GM19455 (cell line): ENCODE measurements at regions not wholly inside any gene's neighbourhood (a gene's known extent, or its start where the extent isn't known, plus 50 kb on each side); places are given as distances from the start of the nearest gene placed in this dataset.

Source experiments
- ATAC-seq: cut with Tn5 transposase; IDR thresholded peaks from one replicate; pipeline ENCODE4 v1.9.1; 2021; ENCODE audit not compliant: unreplicated experiment

DNA sequence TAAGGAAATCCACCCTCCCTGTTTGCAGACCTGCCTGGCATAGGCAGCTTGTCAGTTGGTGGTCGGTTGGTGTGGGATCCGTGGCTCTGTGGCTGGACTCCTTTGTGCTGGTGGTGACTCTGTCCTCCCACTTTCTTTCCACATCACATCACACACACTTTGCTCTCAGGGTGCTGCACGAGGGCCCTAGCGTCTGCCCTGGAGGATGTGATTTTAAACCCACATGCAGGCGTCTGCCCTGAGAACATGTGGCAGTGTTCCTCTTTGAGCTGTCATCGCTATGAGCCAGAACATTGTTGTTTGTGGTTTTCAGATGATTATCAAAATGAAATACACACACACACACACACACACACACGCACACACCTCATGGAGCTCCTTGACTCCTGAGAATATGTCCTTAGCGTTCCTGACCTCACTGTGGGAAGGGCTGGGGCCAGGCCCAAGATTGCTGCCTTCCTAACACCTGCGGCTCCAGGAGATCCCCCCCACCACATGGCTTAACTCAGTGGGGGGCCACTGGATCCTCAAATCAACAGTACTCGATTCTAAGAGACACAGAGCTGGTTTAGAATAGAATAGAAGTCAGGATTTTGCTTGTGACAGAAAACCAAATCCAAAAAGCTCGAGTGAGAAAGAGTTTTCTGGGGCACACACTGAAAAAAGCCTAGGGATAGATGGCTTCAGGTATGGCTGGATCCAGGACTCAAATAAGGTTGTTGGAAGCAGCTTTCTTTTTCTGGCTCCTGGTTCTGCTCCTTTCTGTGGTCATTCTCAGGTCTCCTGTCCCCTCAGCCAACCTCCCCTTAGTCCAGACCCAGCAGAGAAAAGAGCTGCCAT lies 54.8 kb downstream of the RTP5 start:
- ATAC-seq: no peak

DNA sequence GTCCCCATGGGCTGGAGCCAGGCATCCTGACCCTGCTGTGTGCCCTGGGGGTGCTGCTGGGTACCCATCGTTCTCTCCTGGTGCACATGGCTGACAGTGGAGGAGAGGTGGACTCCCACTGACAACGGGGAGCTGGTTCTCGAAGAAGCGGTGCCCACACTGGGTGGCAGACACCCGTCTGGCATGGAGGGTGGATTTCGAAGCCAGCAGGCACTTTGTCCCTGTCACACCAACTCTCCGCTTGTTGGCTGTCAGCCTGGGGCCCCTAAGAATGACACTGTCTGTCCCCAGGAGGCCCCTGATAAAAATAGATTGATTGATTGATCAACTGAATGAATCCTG lies 55.4 kb downstream of the RTP5 start:
- no peak for ATAC-seq

DNA sequence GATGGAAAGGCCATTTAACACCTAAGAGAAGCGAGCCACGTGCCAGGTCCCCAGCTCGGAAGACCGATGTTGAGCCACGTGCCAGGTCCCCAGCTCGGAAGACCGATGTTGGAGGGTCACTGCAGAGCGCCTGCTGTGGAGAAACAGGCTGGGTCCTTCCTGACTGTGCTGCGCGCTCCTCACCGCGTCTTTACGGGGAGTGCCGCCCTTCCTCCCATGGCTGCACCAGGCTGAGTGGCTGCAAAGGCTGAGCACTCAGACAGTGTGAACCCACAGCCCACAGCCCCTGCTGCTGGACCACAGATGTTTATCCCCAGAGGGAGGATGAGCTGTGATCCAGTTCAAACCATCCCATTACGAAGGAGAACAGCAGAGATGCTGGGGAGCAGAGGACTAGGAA lies 55.7 kb downstream of the RTP5 start:
- ATAC-seq: no peak

DNA sequence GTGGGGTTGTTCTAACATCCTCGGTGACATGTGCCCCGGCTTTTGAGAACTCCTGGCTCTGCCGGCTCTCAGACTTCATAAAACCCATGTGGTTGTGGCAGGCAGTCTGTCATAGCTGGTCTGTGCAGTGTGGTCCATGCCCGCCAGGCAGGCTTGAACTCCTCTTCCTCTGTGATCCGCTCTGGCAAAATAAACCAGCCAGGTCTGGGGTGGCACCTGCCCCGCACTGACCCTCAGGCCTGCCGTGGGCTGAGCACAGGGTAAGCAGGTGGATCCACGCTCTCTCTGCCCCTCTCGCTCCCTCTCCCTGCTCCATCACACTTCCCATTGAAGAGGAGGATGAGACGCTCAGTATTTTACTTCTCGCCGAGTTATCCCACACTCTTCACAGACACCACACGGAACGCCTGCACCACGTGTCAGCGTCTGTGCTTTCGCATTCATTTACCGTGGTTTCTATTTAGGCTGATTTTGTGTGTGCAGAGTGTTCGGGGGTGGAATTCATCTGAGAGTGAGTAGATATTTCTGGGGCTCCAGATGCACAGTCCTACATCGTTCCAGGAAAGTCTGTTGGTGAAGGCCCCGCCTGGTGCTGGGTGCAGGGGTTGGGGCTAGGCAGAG lies 56.4 kb downstream of the RTP5 start:
- no peak for ATAC-seq

DNA sequence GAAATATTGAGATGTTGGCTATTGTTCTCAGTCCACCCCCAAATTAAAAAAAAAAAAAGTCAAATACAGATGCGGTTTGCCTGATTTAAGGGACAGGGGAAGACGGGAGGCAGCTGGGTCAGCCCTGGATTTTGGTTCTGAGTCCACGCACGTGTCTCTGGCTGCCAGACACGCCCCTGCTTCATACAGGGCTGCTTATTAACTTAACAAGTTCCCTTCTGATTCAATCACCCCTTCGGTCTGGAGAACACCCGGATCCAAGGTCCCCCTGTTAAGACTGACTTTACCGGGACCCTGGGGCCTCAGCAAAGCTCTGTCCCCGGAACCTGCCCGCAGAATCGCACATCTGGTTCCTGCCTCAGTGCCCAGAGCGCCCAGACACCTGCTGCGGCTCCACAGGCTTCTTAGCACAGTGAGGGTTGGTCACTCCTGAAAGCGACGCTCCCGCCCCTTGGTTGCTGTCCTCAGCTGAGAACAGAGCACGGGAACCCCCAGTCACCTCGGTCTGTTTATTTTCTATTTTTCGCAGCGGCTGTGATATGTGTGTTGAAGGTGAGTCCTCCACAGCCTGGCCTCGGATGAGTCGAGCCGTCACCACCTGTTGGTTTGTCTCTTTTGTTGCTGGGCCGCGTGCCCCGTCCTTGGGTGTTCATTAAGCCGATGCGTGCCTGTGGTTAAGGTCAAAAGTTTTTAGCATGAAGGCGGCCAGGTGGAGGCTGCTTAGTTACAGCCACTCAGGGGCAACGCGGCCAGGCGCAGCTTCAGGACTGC lies 57.2 kb downstream of the RTP5 start:
- no peak for ATAC-seq

DNA sequence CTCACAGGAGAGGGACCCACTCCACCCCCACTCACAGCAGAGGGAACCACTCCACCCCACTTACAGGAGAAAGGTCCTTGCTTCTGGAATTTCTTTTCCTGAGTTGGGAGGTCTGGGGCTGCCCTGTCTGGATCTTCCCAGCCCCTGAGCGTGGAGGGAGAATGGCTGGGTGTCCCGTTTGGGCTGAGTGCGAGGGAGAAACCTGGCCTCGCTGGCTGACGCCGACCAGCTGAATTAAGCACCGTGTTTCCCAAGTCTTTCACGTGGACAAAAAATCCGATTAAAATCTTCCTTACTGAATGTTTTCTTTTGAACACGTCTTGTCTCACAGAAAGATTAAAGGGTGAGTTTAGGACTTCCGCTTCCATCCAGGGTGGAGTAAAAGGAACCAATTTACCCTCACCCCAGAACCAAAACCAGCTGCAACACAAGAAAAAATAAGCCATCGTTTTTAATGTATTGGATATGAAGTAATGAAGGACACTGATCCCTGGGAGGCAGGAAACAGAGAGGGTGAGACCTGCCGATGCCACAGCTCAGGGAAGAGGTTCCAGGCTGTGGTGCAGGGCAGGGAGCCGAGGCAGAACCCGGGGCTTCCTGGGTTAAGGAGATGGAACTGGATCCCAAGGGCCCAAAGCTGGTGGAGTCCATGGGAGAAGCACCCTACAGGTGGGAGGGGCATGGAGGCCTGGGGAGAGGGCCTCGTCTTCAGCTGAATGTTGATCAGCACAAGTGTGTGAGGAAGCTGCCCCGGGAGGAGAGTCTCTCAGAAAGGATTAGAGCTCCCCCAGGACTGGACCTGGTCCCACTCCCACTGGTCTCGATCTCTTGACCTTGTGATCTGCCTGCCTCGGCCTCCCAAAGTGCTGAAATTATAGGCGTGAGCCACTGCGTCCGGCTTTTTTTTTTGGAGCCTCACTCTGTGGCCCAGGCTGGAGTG lies 60.3 kb downstream of the RTP5 start:
- no peak for ATAC-seq

DNA sequence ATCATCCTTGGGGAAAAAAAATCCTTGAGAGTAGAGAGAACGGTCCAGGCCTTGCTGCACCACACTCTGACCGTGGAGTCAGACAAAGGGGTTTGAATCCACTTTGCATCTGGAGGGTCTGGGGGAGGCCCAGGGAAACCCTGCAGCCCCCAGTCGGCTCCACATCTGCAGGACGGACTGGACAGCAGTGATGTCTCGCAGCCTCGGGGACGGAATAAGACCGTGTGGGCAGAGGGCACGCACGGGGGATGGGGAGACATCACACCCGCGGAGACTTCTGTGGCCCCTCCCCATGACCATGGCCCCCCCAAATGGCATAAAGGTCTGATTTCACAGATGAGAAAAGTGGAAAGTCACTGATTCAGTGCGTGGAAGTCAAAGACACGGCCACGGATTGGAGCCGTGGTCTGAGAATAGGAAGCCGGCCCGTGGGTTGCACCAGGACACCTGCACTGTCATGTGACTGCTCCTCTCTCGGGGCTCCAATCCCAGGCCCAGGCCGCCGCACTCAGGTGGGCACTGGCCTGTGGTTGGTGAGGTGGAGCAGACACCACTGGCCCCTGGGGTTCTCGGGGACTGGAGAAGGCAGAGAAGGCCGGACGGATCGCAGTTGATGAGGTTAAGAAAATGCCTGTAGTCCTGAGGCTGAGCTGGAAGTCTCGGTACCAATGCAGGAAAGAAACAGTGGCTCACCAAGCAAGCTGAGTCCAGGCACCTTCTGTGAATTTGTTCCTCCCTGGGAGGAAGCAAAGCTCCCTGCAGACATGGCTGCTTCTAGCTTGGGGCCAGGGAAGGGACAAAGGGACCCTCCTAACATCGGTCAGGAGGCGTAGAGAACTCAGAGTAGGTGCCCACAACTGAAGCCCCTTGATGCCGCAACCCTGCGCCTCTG lies 61.8 kb downstream of the RTP5 start:
- no peak for ATAC-seq

GRCh38 chr2:241931976-241932898 lies 62.7 kb downstream of the RTP5 start:
- no peak for ATAC-seq

DNA sequence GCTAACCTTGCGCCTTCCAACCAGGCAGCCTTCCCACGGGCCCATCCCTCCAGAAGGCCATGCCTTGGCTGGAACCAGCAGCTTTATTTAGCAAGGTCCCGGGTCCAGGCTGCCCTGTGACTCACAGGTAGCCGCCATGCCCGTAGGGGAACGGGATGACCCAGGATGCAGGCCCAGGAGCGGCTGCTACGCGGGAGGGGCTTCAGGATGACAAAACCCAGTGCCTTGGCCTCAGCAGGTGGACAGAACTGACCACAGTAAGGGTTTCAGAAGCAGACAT lies 63.3 kb downstream of the RTP5 start:
- ATAC-seq: no peak

DNA sequence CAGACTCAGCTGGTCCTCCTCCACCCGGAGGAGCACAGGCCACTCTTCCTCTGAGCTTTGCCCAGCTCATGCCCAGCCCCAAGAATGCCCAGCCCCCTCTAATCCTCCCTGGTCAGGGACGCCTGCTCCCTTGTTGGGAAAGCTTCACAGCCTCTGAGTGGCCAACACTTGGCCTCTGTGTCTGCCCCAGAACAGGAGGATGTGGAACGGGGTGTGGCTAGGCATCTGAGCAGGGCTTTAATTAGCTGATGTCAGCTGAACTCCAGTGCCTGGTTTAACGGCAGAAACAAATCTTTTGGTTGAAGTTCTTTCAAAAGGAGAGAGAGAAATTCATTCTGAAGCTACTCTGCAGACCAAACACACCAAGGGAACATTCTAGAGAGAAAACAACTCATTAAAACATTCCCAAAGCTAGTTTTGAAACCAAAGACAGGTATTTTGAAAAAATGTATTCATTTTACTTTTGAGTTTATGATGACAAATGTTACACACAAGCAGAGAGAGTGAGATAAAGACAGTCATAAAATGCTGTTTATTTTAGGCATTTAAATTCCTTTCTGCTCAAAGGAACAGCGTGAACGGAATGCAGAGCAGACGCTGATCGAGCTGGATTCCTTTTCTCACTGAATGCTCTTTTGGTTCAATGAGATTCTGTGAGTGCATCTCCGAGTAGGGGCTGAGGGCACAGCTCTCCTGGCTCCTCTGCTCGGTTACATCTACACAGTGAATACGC lies 63.8 kb downstream of the RTP5 start:
- no peak for ATAC-seq

DNA sequence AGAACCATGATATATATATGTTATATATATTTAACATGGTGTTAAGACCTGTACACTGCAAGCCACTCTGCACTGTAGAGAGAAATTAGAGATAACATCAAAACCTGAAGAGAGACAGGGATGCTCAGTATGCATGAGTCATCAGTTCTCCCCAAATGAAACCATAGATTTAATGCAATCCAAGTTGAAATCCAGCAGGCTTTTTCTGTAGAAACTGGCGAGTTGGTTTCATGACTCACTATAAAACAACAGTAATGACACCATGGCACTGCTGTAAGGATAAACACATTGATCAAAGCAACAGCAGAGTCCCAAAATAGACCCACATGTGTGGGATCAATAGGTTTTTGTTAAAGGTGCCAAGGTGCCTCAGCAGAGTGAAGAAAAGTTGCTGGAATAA lies 65.8 kb downstream of the RTP5 start:
- no peak for ATAC-seq

GRCh38 chr2:241935774-241936173 lies 66.2 kb downstream of the RTP5 start:
- ATAC-seq: no peak

- ATAC-seq: no peak
Observed at GRCh38 chr2:241936457-241937133, 67.1 kb downstream of the RTP5 start.

DNA sequence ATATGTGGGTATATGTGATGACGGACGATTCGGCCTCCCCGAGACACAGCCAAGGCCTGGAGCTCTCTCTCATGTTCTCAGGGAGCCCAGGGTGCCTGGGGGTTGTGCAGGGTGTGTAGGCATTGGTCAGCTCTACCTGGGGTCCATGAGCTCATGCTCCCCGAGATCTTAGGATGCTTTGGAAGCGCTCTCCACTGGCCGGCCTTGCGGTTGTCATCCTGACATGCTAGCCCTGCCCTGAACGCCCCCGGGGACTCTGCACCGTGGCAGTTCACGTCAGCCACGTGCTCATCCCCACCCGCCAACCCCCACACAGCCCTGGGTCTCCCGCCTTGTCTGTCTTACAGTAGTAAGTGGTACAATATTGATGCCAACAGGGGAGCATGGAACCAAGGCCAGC lies 67.8 kb downstream of the RTP5 start:
- ATAC-seq: no peak

- no peak for ATAC-seq
Observed at GRCh38 chr2:241939541-241939940, 70.0 kb downstream of the RTP5 start.

- ATAC-seq: no peak
Observed at GRCh38 chr2:241940329-241940728, 70.8 kb downstream of the RTP5 start.

DNA sequence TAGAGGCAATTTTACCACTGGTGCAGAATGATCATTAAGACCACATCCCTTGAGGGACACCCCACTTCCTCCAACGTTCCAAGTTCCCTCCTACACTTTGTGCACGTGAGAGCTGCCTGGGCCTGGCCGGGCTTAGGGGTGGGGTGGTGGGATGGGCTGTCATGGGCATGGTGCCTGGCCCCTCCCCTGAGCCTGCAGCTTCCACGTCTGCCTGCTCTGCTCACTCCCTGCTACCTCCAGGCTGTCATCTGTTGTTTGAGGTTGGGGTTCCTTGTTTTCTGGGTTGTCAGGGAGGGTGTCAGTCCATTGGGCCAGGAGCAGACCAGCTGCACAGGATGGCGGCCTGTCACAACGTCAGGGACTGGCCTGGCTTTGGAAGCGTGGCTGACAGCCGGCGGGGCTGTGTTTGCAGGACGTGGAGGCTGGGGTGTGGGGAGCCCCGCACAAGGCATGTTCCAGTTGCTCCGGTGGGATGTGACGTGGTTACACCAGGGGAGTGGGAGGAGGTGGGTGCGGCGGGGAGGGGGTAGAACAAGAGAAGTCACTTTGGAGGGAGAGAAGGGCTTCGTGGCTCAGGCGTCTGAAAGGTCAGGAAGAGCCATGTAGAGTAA lies 72.3 kb downstream of the RTP5 start:
- no peak for ATAC-seq
